Thoracic aorta (tissue), 2 donors: ENCODE measurements at regions not wholly inside any gene's neighbourhood (a gene's known extent, or its start where the extent isn't known, plus 50 kb on each side); places are given as distances from the start of the nearest gene placed in this dataset.

Experiments
- ATAC-seq: fragments of 150-250 bp; one replicate; pipeline ENCODE4 v1.8.0; 2017; ENCODE audit warnings: low read depth; ENCODE audit not compliant: insufficient number of reproducible peaks, low FRiP score
- DNase-seq: peaks from one replicate; pipeline ENCODE4 v3.0.0-alpha.2; 2020; ENCODE audit warnings: low spot score
- H3K27ac ChIP-seq, 2 donors: fragments of 200-600 bp; sonication (generic); 1 replicate in 1 of 2; 2 replicates in 1 of 2; pipeline ENCODE4 v1.5.1; 2016; ENCODE audit warnings: mild to moderate bottlenecking in 2 of 2, moderate library complexity in 2 of 2
- H3K27me3 ChIP-seq: fragments of 200-600 bp; sonication (generic); replicated peaks from 2 replicates; pipeline ENCODE4 v1.6.0; 2016; ENCODE audit warnings: mild to moderate bottlenecking; ENCODE audit not compliant: insufficient read depth
- H3K36me3 ChIP-seq: fragments of 200-600 bp; sonication (generic); one replicate; pipeline ENCODE4 v1.5.1; 2016
- H3K4me1 ChIP-seq, 2 donors: fragments of 200-600 bp; sonication (generic); 1 replicate in 1 of 2; 2 replicates in 1 of 2; pipeline versions ENCODE4 v1.5.1 to v1.6.0; 2016; ENCODE audit warnings: low read depth in 2 of 2, mild to moderate bottlenecking in 1 of 2; ENCODE audit not compliant: control insufficient read depth in 1 of 2
- H3K4me3 ChIP-seq: fragments of 200-600 bp; sonication (generic); 2 replicates; pipeline ENCODE4 v1.5.1; 2016; ENCODE audit warnings: mild to moderate bottlenecking
- H3K9me3 ChIP-seq: fragments of 200-600 bp; sonication (generic); 2 replicates; pipeline ENCODE4 v1.5.1; 2016
- CTCF ChIP-seq: fragments of 200-600 bp; sonication (generic); IDR thresholded peaks from one replicate; pipeline ENCODE4 v1.5.1; 2019; ENCODE audit warnings: antibody characterized with exemption

GRCh38 chr6:6971369-6971768 is 136.4 kb upstream of the RREB1 start:
- H3K4me1 ChIP-seq, result peaks cover 0 to 11% of the 10 kb centered on the region in 2 donors
- no peak for ATAC-seq
- DNase-seq, result no peak
- H3K4me3 ChIP-seq, result no peak overlapping the region
- no peak for TF ChIP-seq CTCF
- H3K36me3 ChIP-seq, result no peaks in the 10 kb centered on the region
- H3K27me3 ChIP-seq, result no peaks in the 10 kb centered on the region
- H3K9me3 ChIP-seq, result no peaks in the 10 kb centered on the region
- no peak overlapping the region for H3K27ac ChIP-seq

GRCh38 chr6:6972456-6972855 is 135.3 kb upstream of the RREB1 start:
- no peak for ATAC-seq

GRCh38 chr6:6973721-6974120 is 134.0 kb upstream of the RREB1 start:
- Histone ChIP-seq H3K36me3 (no peaks in the 10 kb centered on the region), H3K27me3 (no peaks in the 10 kb centered on the region), H3K27ac (no peak overlapping the region), H3K4me3 (no peak overlapping the region), H3K4me1 (peaks cover 0 to 11% of the 10 kb centered on the region in 2 donors), H3K9me3 (no peaks in the 10 kb centered on the region)
- TF ChIP-seq CTCF, result no peak
- DNase-seq, result no peak
- ATAC-seq, result no peak

More at GRCh38 chr6:6972456-6972855, 135.3 kb upstream of the RREB1 start:
- no peak overlapping the region for H3K4me3 ChIP-seq
- no peaks in the 10 kb centered on the region for H3K36me3 ChIP-seq
- no peaks in the 10 kb centered on the region for H3K27me3 ChIP-seq
- no peak for TF ChIP-seq CTCF
- no peak for DNase-seq
- H3K9me3 ChIP-seq, result no peaks in the 10 kb centered on the region
- peaks cover 0 to 11% of the 10 kb centered on the region in 2 donors for H3K4me1 ChIP-seq
- H3K27ac ChIP-seq, result no peak overlapping the region

- DNase-seq (no peak), ATAC-seq (no peak)
- no peak for TF ChIP-seq CTCF
- peaks cover 0 to 11% of the 10 kb centered on the region in 2 donors for H3K4me1 ChIP-seq
- no peak overlapping the region for H3K27ac ChIP-seq
- no peaks in the 10 kb centered on the region for H3K9me3 ChIP-seq
- no peaks in the 10 kb centered on the region for H3K27me3 ChIP-seq
- H3K36me3 ChIP-seq, result no peaks in the 10 kb centered on the region
- H3K4me3 ChIP-seq, result no peak overlapping the region
Observed at GRCh38 chr6:6975459-6976111, 132.2 kb upstream of the RREB1 start.

GRCh38 chr6:6976193-6976592 is 131.6 kb upstream of the RREB1 start:
- Histone ChIP-seq H3K4me1 (peaks cover 0 to 11% of the 10 kb centered on the region in 2 donors), H3K27ac (no peak overlapping the region), H3K36me3 (no peaks in the 10 kb centered on the region), H3K27me3 (no peaks in the 10 kb centered on the region), H3K4me3 (no peak overlapping the region), H3K9me3 (no peaks in the 10 kb centered on the region)
- ATAC-seq, result no peak
- no peak for TF ChIP-seq CTCF
- no peak for DNase-seq
